AG10803 (cell line): ENCODE measurements at regions not wholly inside any gene's neighbourhood (a gene's known extent, or its start where the extent isn't known, plus 50 kb on each side); places are given as distances from the start of the nearest gene placed in this dataset.
A peak's percentile ranks its signal among the peaks of the same experiment; 100 is the strongest.

Source experiments
- DNase-seq: peaks from one replicate; pipeline ENCODE4 v3.0.0; 2010; ENCODE audit warnings: low read depth
- H3K4me3 ChIP-seq: 2 replicates; pipeline ENCODE4 v1.5.1; 2011; ENCODE audit warnings: mild to moderate bottlenecking, low read length, control low read depth
- TF ChIP-seq, protein P1 (sequence below): conservative IDR thresholded peaks from 2 replicates; pipeline ENCODE4 v1.5.1; 2011; ENCODE audit warnings: mild to moderate bottlenecking, low read length, control low read depth, inconsistent platforms

- TF ChIP-seq, protein P1, sequence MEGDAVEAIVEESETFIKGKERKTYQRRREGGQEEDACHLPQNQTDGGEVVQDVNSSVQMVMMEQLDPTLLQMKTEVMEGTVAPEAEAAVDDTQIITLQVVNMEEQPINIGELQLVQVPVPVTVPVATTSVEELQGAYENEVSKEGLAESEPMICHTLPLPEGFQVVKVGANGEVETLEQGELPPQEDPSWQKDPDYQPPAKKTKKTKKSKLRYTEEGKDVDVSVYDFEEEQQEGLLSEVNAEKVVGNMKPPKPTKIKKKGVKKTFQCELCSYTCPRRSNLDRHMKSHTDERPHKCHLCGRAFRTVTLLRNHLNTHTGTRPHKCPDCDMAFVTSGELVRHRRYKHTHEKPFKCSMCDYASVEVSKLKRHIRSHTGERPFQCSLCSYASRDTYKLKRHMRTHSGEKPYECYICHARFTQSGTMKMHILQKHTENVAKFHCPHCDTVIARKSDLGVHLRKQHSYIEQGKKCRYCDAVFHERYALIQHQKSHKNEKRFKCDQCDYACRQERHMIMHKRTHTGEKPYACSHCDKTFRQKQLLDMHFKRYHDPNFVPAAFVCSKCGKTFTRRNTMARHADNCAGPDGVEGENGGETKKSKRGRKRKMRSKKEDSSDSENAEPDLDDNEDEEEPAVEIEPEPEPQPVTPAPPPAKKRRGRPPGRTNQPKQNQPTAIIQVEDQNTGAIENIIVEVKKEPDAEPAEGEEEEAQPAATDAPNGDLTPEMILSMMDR, result no peak
- peak overlapping the region; percentile 91 for H3K4me3 ChIP-seq
- no peak for DNase-seq
Measured at GRCh38 chr1:201648907-201649721, 110.2 kb downstream of the NAV1 start.

DNA sequence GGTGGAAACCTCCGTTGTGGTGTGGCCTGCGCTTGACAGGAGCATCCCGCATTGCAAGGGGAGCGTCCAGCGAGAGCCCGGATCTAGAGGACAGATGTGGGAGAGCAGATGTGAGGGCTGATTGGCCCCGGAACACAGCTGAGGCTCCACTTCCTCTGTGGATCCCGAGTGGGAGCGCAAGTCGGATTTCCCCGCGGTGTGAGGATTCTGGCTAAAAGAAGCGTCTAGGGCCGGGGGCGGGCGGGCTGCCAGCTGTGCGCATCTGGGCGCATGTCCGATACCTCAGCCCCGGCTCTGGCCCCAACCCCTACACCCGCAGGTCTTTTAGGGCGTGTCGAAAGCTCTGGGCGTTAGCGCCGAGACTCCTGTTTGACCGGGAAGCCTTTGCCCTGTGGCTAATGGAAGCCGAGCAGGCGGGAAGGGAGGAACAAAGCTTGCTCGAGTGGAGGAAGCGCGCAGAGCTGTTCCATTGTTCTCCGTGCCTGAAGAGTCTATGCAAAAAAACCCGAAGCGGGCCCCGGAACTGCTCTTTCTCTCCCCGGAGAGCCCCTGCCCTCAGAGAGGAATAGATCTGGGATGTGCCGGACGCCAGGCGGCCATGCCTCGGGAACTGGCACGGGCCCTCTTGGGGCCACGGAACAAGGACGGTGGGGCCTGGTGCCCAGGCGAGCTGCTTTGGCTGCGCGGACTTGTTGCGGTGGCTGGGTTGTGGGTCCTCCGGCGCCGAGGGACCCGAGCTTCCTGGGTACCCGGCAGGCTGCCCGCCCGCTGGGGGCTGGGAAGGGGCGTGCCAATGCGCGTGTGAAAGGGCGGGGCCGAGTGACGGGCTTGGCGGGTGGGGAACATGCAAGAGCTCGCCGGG is 111.1 kb downstream of the NAV1 start:
- peak; percentile 79 for DNase-seq
- peak overlapping the region; percentile 91 for H3K4me3 ChIP-seq
- TF ChIP-seq, protein P1, result no peak

DNA sequence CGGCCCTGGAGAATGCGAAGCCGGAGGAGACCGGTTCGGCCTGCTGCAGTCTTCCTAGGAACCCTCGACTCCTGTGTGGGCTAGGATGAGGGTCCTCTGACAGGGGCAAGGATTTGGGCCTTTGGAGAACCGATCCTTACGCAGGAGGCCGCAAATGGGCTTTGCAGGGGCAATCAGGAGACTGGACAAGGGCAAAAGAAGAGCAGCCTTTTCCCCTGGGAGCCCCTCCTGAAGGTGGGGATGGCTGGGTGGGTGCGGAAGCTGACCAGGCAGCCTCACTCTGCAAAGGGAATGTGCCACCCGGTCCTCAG is 111.7 kb downstream of the NAV1 start:
- H3K4me3 ChIP-seq, result peak overlapping the region; percentile 91
- TF ChIP-seq, protein P1, result no peak

GRCh38 chr1:201652181-201652580 is 113.3 kb downstream of the NAV1 start:
- peak overlapping the region; percentile 91 for H3K4me3 ChIP-seq
- TF ChIP-seq, protein P1, result no peak

More for the DNA sequence above, 111.7 kb downstream of the NAV1 start:
- no peak for DNase-seq

DNA sequence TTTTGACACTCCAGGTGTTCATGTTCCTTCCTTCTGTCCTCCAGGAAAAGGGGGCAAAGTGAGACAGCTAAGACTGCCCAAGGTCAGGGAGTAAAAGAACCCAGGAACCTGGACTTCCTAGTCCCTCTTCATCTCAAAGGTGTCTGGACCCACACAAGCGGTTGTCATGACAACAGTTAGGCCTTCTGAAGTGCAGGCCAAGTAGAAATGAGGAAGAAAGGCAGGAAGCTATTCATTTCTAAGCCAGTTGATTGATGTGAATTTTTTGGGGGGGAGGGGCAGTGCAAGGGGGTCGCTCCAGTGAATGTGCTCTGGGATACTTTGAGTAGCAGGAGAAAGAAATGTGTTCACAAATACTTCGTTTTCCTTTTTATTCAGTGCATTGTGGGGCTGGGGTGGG is 114.3 kb downstream of the NAV1 start:
- TF ChIP-seq, protein P1, result no peak
- no peak overlapping the region for H3K4me3 ChIP-seq

More at GRCh38 chr1:201652181-201652580, 113.3 kb downstream of the NAV1 start:
- no peak for DNase-seq

DNA sequence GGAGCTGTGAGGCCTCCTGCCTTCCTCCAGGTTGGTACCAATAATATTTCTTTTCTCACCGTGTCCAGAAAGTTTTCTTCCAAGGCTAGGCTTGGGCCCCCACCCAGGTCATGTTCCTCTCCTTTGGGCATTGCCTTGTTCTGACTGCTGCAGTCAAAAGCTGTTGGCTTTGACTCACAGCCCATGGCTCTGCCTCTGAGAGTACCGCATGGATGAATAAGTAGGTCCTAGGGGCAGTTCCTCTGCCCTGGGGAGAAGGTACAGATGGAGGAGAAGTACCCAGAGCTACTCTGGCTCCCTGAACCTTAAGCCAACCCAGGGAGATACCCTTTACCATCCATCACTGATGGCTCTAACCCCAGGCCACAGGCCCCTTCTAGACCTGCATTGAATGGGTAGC is 115.0 kb downstream of the NAV1 start:
- H3K4me3 ChIP-seq, result no peak overlapping the region
- TF ChIP-seq, protein P1, result no peak
- no peak for DNase-seq

More for the DNA sequence above, 114.3 kb downstream of the NAV1 start:
- DNase-seq, result no peak
